GM21367 (cell line): ENCODE measurements at regions not wholly inside any gene's neighbourhood (a gene's known extent, or its start where the extent isn't known, plus 50 kb on each side); places are given as distances from the start of the nearest gene placed in this dataset.

ENCODE experiments used
- ATAC-seq: cut with Tn5 transposase; IDR thresholded peaks from one replicate; pipeline ENCODE4 v1.9.1; 2021; ENCODE audit not compliant: unreplicated experiment

DNA sequence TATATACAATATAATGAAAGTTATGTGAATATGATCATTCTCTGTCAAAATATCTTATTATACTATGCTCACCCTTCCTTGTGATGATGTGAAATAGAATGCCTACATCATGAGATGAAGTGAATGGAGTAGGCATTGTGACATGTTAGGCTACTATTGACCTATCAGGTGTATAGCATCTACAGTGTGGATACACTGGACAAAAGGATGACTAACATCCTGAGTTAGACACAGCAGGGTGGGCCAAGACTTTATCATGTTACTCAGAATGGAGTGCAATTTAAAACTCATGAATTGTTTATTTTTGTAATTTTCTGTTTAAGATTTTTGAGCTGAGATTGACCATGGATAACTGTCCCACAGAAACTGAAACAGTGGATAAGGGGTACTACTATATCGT is 53.4 kb upstream of the NAV3 start:
- ATAC-seq = no peak

GRCh38 chr12:77774761-77775160 is 55.9 kb upstream of the NAV3 start:
- no peak for ATAC-seq

DNA sequence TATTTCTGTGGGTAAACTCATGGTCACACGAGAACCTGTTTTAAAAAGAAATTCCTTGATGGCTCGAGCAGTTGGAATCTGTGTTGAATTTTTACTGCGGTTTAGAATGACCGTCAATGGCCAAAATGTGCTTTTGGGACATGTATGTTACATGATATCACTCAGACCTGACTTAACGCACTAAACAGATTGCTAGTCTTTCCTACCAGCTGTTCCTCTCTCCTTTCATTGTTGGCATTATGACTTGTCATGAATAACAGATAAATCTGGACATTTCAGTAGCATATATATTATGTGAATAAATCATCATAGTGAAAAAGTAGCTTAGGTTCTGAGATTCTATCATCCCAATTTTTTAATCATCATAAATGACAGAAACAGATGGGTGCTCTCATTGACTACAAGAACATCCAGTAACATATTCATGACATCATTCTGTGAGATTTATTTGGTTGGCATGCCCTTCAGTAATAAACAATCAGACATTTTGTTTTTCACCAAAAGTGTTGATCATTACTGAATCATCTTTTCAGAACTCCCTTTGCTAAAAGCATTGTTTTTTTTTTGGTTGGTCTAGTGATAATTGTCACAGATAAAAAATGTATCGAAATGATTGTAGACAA is 57.9 kb upstream of the NAV3 start:
- no peak for ATAC-seq

DNA sequence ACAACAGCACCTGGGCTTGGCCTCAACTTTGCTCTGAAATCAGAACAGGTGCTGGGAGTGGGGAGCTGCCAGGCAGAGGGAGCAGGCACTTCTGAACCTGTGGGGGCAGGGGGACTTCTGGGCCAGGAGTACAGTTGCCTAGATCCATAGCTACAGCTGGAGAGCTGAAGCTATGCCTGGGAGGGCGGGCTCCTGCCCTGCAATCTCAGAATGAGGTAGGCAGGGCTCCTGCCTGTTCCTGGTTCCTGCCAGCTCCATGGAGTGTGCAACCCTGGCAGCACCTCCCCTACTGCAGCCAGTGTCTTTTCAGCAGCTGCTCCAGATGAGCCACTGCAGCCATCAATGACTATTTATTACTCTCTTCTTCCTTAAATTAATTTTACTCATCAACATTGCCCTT is 62.1 kb upstream of the NAV3 start:
- ATAC-seq = no peak

GRCh38 chr12:77767756-77768343 is 62.8 kb upstream of the NAV3 start:
- no peak for ATAC-seq

- no peak for ATAC-seq
Measured at GRCh38 chr12:77767335-77767734, 63.4 kb upstream of the NAV3 start.

DNA sequence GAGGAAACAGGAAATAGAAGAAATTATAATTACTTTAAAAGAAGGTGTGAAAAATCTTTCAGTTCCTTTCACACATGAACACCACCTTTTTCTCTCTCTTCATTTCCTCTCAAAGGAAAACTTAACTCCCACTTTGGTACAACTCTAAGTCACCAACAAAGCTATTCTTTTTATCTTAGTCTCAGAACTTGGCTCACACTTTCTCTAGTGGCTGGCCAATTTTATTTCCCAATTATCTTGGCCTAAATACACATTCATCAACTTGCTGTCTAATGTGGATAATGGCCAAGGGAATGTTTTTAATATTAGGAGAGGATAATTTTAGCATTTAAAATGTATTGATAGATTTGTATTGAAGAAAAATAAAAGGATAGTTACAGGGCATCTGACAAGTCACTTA is 64.5 kb upstream of the NAV3 start:
- ATAC-seq = no peak

GRCh38 chr12:77761286-77761685 is 69.4 kb upstream of the NAV3 start:
- ATAC-seq = no peak

DNA sequence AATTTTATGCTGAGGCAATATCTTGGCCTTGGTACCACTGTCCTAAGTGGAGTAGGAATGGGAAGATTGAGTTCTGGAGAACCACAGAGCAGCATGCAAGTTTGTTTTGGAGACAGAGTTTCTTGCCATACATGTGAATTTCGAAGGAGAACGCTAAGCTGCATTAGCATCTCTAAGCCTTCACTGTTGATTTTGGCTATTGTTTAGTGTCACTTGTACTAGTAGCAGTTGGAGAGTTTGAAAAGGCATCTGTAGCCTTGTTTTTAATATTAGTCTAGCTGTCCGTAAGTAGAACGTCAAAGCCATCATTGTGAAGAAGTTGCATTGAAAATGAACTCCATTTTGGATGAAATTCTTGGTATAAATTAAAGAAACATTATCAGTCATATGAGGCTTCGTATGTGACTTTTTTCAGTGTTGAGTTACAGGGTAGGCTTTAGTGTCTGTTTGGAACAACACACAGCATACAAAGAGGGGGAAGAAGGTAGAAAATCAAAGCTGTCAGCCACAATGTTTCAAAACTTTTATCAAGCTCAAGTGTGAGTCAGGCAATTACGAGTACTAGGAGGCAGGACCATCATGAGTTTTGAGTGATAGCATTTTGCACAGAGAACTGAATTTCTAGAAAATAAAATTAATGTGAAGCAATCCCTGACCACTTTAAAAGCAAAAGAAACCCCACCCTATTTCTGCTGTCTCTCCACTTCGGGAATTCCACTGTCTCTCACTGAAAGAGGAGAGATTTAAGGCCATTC is 70.2 kb upstream of the NAV3 start:
- no peak for ATAC-seq

GRCh38 chr12:77754086-77754485 is 76.6 kb upstream of the NAV3 start:
- no peak for ATAC-seq

DNA sequence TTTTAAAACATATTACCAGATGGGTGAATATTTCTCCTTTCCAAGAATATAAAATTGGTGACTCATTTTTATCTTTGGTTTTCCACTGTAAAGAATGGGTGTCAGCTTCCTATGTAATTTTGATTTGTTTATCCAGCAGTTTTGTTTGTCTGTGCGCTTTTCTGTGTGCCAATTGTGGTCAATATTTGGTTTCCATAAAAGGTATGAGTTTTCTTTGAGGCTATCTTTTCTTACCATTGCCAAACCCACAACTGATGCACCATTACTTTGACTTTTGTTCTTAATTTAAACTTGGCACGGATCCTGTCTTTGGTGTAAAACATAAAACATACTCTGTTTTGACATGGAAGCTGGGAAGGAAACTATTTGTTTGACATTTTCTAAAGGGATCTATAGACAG is 78.8 kb upstream of the NAV3 start:
- ATAC-seq = no peak

GRCh38 chr12:77746096-77746495 is 84.6 kb upstream of the NAV3 start:
- peak; percentile 100 for ATAC-seq

GRCh38 chr12:77745624-77746023 is 85.1 kb upstream of the NAV3 start:
- no peak for ATAC-seq

GRCh38 chr12:77742631-77743030 is 88.1 kb upstream of the NAV3 start:
- ATAC-seq = no peak

GRCh38 chr12:77741974-77742517 is 88.6 kb upstream of the NAV3 start:
- no peak for ATAC-seq

DNA sequence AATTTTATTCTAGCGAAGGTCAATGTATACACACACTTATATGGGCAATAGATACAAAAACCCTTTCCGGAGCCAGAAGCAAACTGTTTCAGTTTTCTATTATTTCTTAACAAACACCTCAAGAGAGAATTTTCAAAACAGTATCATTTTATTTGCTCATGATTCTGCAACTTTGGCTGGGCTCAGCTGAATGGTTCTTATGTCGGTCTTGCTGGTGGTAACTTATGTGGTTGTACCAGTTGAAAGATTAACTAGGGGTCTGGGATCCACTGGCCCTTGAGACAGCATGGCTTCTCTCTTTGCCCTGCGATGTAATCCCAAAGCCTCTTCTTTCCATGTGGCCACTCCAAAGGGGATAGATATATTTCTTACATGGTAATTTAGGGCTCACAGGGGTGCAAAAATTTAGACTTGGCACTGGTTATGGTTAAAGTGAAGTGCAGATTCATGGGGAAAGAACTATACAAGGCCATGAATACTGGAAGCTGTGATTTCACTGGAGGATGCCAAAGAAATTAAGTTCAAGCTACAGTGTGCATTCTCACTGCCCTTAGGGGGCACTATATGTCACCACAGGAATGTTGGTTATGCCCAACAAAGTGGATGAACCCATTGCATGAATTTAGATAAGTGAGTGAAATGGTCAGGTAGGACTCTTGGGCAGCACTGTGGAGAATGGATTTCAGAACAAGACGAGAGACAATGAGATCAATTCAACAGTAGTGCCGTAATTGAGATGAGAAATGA is 94.3 kb upstream of the NAV3 start:
- no peak for ATAC-seq

DNA sequence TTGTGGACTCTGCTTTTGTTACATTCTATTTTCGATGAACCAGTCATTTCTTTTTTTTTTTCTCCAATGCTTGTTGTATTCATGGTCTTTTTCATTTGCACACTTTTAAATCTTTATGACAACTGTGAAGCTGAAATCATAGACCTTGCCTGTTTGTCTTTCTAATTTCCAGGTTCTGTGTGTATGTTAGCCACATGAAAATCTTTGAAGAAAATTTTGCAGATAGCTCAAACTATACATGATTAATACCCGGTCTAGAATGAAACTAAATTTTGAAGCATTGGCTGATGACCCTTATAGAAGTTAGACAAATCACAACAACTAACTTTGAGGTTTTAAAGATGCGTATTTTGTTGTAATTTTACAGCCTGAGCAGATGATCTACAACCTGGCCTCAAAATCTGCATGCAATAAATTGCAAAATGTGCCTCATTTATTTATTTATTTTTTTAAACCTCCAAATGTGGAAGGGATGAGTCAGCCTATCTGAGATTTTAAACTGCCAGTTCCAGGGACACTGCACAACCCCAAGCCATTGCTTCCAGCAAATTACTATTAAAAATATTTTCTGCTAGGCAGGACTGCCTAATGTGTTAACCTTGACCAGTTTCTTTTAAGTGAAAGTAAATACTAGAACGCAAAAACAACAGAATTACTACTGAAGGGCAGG is 96.3 kb upstream of the NAV3 start:
- no peak for ATAC-seq

DNA sequence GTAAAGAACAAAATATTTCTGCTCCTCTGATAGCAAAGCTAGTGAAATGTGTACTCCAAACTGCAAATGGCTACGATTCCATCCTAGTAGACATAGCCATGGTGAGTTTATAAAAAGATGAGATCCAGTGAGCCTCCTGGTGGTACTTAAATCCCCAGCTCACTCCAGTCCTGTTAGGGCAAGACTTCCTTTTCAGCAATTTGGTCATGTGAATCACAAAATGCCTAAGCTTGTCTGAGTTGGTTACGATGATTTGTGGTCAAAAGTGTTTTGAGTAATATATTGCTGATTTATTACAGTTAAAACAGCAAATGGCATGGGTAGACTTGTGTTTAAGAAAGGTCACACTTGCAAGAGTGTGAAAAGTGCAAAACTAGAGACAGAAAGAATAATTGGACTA is 102.7 kb upstream of the NAV3 start:
- ATAC-seq = no peak

DNA sequence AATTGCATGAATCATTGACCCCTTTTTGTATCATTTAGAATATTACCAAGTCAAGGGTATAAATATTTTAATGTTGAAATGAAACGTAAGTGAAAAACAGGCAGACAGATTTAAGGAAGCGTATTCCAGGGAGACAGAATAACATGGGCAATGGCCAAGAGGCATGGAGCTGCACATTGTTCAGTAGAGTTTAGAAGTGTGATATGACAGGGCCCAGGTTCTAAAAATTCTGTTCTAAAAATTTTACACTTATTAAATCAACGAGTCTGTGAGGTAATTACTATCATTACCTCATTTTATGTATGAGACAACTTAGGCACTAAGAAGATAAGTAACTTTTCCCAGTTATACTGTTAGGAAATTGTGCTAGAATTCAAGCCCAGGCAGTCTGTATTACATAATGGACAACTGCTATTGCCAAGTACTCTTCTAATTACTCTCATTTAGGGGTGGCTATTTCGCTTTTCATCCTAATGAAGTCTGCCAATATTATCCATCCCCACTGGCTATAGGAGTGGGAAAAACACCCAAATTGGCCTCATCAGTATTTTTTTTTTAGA is 103.2 kb upstream of the NAV3 start:
- ATAC-seq = no peak

- no peak for ATAC-seq
Measured at GRCh38 chr12:77725611-77726010, 105.1 kb upstream of the NAV3 start.
